Erythroblast (primary cell): ENCODE measurements at regions not wholly inside any gene's neighbourhood (a gene's known extent, or its start where the extent isn't known, plus 50 kb on each side); places are given as distances from the start of the nearest gene placed in this dataset.

Source experiments
- GATA1 ChIP-seq: IDR thresholded peaks from 2 replicates; pipeline ENCODE4 v1.6.1; 2011; ENCODE audit warnings: low read depth, mild to moderate bottlenecking, control low read depth, low read length, moderate library complexity
- POLR2A ChIP-seq: IDR thresholded peaks from 2 replicates; pipeline ENCODE4 v1.6.1; 2011; ENCODE audit warnings: mild to moderate bottlenecking, low read length

DNA sequence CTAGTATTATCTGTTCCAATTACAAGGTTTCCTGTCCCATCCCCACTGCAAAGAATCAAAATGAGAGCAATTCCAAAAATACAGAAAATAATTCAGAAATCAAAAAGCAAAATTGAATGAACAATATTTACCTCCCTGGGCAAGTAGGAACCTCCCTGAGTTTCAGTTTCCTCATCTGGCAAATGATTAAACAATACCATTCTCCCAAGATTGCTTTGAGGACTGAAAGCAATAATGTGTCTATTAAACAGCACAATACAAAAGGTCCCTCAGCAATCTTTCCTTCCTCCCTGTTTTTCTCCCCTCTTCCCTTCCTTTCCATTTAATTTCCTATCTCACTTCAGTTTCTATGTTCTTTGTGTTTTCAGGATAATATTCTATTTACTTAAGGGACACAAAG is 171.0 kb downstream of the ZC3H11B start:
- TF ChIP-seq POLR2A (no peak), GATA1 (no peak)
